Gastroesophageal sphincter (tissue), 4 donors: ENCODE measurements at regions not wholly inside any gene's neighbourhood (a gene's known extent, or its start where the extent isn't known, plus 50 kb on each side); places are given as distances from the start of the nearest gene placed in this dataset.
"Not testable (repeated sequence)": the region's sequence is repeated elsewhere in the genome, so short reads cannot be mapped to it uniquely, and the experiment has no call there.

ENCODE experiments used
- ATAC-seq: fragments of 150-250 bp; one replicate; pipeline ENCODE4 v1.9.1; 2016; ENCODE audit warnings: mild to moderate bottlenecking, moderate library complexity
- H3K27ac ChIP-seq, 4 donors: fragments of 200-600 bp; sonication (generic) in 3 of 4; 1 replicate in 3 of 4; 2 replicates in 1 of 4; pipeline ENCODE4 v1.5.1; 2016 to 2019
- H3K27me3 ChIP-seq: fragments of 200-600 bp; sonication (generic); one replicate; pipeline ENCODE4 v1.5.1; 2019
- H3K36me3 ChIP-seq, 2 donors: fragments of 200-600 bp; sonication (generic); one replicate each; pipeline ENCODE4 v1.5.1; 2019; ENCODE audit warnings: control low read depth in 1 of 2
- H3K4me1 ChIP-seq, 3 donors: fragments of 200-600 bp; sonication (generic); 1 replicate in 2 of 3; 2 replicates in 1 of 3; pipeline ENCODE4 v1.5.1; 2016 to 2019; ENCODE audit warnings: control low read depth in 2 of 3
- H3K4me3 ChIP-seq, 2 donors: fragments of 200-600 bp; sonication (generic); one replicate each; pipeline ENCODE4 v1.5.1; 2019; ENCODE audit warnings: mild to moderate bottlenecking in 1 of 2, moderate library complexity in 1 of 2
- H3K9me3 ChIP-seq, 3 donors: fragments of 200-600 bp; sonication (generic); one replicate each; pipeline ENCODE4 v1.5.1; 2017 to 2019; ENCODE audit warnings: control low read depth in 2 of 3
- EP300 ChIP-seq: sonication (generic); formaldehyde crosslinking; IDR thresholded peaks from one replicate; pipeline ENCODE4 v1.6.1; 2017; ENCODE audit warnings: antibody characterized with exemption, mild to moderate bottlenecking
- POLR2A ChIP-seq, 2 donors: fragments of 450-650 bp; IDR thresholded peaks; one replicate each; pipeline ENCODE4 v1.6.1; 2017; ENCODE audit warnings: antibody characterized with exemption in 2 of 2, mild to moderate bottlenecking in 2 of 2, moderate library complexity in 1 of 2
- POLR2AphosphoS5 ChIP-seq: sonication (generic); formaldehyde crosslinking; IDR thresholded peaks from one replicate; pipeline ENCODE4 v1.6.1; 2017; ENCODE audit warnings: antibody characterized with exemption
- WGBS, 2 donors: methylation state at CpG; one replicate each; pipeline ENCODE4 v1.1.5; 2018; ENCODE audit warnings: low coverage in 1 of 2; 5-methylcytosine and 5-hydroxymethylcytosine counted together
- TF ChIP-seq, protein P1 (sequence below), 4 experiments: fragments of 200-600 bp in 2 of 4; fragments of 450-650 bp in 2 of 4; sonication (generic) in 1 of 4; IDR thresholded peaks; one replicate each; pipeline ENCODE4 v1.5.1; 2017 to 2019; ENCODE audit warnings: antibody characterized with exemption in 4 of 4, mild to moderate bottlenecking in 2 of 4, moderate library complexity in 2 of 4

DNA sequence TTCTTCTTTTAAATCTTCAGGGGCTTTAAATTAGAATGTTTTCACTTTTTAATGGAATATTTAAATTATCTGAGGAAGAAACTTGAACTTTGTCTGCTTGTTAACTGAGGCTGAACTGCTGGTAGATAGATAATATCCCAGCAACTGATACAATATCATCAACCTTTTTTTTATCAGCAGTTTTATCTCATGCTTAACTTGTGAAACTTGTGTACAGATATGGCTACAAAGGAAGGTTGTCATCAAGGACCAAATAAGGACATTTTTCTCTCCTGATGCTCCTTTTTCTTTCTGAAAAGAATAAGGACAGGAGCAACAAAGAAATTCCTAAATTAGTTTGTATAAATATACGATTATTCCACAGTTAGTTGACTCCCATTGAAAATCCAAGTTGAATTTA, 66.4 kb upstream of the KBTBD8 start:
- ATAC-seq = no peak
- WGBS, 2 donors = 53 to 64% methylated on average over 1 of the region's 1 CpG

DNA sequence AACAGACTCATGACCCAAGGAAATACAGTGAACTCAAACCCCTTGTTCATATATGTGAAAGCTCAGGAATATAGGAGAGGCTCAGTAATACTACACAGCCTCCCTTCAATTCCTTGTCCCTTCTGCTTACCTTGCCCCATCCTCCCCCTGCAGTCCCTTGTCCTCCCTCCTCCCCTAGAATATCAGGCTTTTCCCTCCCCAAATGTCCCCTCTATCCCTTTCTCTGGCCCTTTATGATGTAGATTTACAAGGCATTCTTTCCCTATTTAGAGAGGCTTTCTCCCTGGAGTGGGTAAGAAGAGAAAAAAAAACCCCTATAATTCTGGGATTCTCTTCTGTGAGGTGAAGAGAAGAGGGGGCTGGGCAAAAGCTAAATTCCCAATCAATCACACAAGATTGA, 64.9 kb upstream of the KBTBD8 start:
- Histone ChIP-seq H3K27ac (no peak overlapping the region), H3K27me3 (peaks cover 6% of the 10 kb centered on the region), H3K9me3 (no peaks in the 10 kb centered on the region), H3K4me3 (no peak overlapping the region), H3K4me1 (no peaks in the 10 kb centered on the region), H3K36me3 (no peaks in the 10 kb centered on the region)
- TF ChIP-seq, protein P1, sequence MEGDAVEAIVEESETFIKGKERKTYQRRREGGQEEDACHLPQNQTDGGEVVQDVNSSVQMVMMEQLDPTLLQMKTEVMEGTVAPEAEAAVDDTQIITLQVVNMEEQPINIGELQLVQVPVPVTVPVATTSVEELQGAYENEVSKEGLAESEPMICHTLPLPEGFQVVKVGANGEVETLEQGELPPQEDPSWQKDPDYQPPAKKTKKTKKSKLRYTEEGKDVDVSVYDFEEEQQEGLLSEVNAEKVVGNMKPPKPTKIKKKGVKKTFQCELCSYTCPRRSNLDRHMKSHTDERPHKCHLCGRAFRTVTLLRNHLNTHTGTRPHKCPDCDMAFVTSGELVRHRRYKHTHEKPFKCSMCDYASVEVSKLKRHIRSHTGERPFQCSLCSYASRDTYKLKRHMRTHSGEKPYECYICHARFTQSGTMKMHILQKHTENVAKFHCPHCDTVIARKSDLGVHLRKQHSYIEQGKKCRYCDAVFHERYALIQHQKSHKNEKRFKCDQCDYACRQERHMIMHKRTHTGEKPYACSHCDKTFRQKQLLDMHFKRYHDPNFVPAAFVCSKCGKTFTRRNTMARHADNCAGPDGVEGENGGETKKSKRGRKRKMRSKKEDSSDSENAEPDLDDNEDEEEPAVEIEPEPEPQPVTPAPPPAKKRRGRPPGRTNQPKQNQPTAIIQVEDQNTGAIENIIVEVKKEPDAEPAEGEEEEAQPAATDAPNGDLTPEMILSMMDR (IDR thresholded peaks at IDR 0.05) = no peak
- TF ChIP-seq POLR2A (IDR thresholded peaks at IDR 0.05) (no peak), EP300 (no peak), POLR2AphosphoS5 (no peak)
- ATAC-seq = no peak

More for the DNA sequence above, 66.4 kb upstream of the KBTBD8 start:
- H3K27me3 ChIP-seq = peaks cover 6% of the 10 kb centered on the region
- H3K27ac ChIP-seq = no peak overlapping the region
- H3K4me3 ChIP-seq = no peak overlapping the region
- TF ChIP-seq, protein P1 (IDR thresholded peaks at IDR 0.05) = no peak
- TF ChIP-seq POLR2A (IDR thresholded peaks at IDR 0.05) = no peak
- no peak for TF ChIP-seq POLR2AphosphoS5
- no peak for TF ChIP-seq EP300
- H3K9me3 ChIP-seq = no peaks in the 10 kb centered on the region
- H3K4me1 ChIP-seq = no peaks in the 10 kb centered on the region
- no peaks in the 10 kb centered on the region for H3K36me3 ChIP-seq

DNA sequence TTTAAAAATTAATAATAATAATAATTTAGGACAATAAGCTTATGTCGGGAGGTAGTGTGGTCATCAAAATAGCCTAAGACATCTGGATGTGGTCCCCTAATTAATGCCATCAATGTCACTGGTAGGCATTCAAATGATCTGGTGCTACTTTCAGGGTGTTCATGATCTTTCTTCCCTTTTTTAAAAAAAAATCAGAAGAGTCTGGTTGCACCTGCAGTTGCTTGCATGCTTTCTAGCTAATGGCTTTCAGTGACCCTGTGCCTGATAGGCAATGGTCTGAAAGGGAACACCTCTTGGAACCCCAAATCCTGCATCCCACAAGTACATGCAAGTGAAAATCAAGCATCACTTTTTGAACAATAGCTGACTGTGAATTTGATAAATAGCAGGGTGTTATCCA, 64.1 kb upstream of the KBTBD8 start:
- H3K27me3 ChIP-seq = peaks cover 6% of the 10 kb centered on the region
- H3K36me3 ChIP-seq = no peaks in the 10 kb centered on the region
- 88 to 100% methylated on average over 1 of the region's 1 CpG for WGBS, 2 donors
- no peaks in the 10 kb centered on the region for H3K9me3 ChIP-seq
- no peak overlapping the region for H3K27ac ChIP-seq
- TF ChIP-seq POLR2AphosphoS5 = no peak
- TF ChIP-seq EP300 = no peak
- TF ChIP-seq POLR2A (IDR thresholded peaks at IDR 0.05) = no peak
- TF ChIP-seq, protein P1 (IDR thresholded peaks at IDR 0.05) = no peak
- no peak for ATAC-seq
- H3K4me3 ChIP-seq = no peak overlapping the region
- no peaks in the 10 kb centered on the region for H3K4me1 ChIP-seq

DNA sequence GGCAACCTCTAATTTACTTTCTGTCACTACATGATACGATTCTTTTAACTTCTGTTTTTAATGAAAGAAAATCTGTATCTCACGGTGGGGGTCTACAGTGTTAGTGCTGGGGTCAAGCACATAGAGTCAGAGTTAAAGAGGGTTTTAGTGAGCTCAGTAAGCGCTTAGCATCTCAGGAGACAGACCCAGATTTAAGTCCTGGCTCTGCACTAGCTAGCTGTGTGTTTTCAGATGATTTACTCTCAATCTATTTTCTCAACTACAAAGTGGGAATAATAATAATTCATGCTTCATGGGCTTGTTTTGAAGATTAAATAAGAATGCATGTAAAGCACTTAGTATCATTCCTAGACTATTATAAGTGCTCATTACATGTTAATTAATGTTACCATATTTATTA, 63.4 kb upstream of the KBTBD8 start:
- ATAC-seq = no peak
- TF ChIP-seq POLR2AphosphoS5 (no peak), EP300 (no peak), POLR2A (IDR thresholded peaks at IDR 0.05) (no peak)
- TF ChIP-seq, protein P1 (IDR thresholded peaks at IDR 0.05) = no peak
- H3K9me3 ChIP-seq = no peaks in the 10 kb centered on the region
- WGBS, 2 donors = 69 to 83% methylated on average over 3 of the region's 3 CpGs
- H3K36me3 ChIP-seq = no peaks in the 10 kb centered on the region
- no peak overlapping the region for H3K4me3 ChIP-seq
- no peak overlapping the region for H3K27ac ChIP-seq
- H3K27me3 ChIP-seq = peaks cover 6% of the 10 kb centered on the region
- H3K4me1 ChIP-seq = no peaks in the 10 kb centered on the region

DNA sequence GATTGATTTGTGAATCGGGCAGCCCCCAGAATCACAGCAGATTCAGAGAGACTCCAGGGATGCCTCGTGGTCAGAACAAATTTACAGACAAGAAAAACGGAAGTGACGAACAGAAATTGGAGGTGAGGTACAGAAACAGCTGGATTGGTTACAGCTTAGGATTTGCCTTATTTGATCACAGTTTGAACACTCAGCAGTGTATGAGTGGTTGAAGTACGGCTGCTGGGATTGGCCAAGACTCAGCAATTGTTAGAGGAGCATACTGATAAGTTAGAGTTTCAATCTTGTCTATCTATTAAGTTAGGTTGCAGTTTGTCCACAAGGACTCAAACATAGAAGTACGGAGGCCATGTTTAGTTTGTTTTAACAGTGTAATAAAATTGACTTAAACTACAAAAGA, 61.1 kb upstream of the KBTBD8 start:
- not testable (repeated sequence) for H3K36me3 ChIP-seq, H3K4me3 ChIP-seq, H3K9me3 ChIP-seq, H3K27me3 ChIP-seq, H3K27ac ChIP-seq, ATAC-seq, H3K4me1 ChIP-seq
- WGBS, 2 donors = 54 to 80% methylated on average over 6 of the region's 6 CpGs
